HEK293 (cell line): ENCODE measurements at regions not wholly inside any gene's neighbourhood (a gene's known extent, or its start where the extent isn't known, plus 50 kb on each side); places are given as distances from the start of the nearest gene placed in this dataset.

Experiments used
- EGR2 ChIP-seq: fragments of 450-650 bp; formaldehyde crosslinking; IDR thresholded peaks from 2 replicates; pipeline ENCODE4 v1.5.1; 2016; ENCODE audit warnings: low read depth, missing biosample characterization, missing genetic modification characterization
- ZBTB7A ChIP-seq: fragments of 450-650 bp; formaldehyde crosslinking; IDR thresholded peaks from 2 replicates; pipeline ENCODE4 v1.5.1; 2016; ENCODE audit warnings: low read depth, missing biosample characterization, missing genetic modification characterization
- TF ChIP-seq, protein P1 (sequence below): fragments of 450-650 bp; formaldehyde crosslinking; IDR thresholded peaks from 2 replicates; pipeline ENCODE4 v1.5.1; 2016; ENCODE audit warnings: missing biosample characterization, missing genetic modification characterization
- TF ChIP-seq, protein P2 (sequence below): fragments of 450-650 bp; formaldehyde crosslinking; IDR thresholded peaks from 2 replicates; pipeline ENCODE4 v1.5.1; 2016; ENCODE audit warnings: missing biosample characterization, missing genetic modification characterization

DNA sequence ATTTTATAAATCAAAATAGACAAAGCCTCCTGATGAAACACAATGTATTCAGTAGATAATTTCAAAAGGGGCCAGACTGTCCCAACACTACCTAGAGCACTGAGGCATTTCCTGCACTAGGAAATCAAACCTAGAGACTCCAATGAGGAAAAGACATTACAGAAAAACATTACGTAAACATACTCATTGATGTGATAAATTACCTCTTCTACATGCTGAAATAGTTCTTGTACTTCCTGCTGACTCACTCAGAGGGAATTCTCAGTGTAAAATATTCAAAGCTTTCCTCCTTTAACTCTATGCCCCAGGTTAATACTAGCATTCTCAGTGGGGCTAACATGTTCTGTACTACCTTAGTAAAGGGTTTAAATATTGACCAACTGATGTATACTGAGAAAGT is 178.0 kb downstream of the ESM1 start:
- TF ChIP-seq EGR2 (tag by site-specific recombination) (no peak), ZBTB7A (no peak)
- TF ChIP-seq, protein P1, sequence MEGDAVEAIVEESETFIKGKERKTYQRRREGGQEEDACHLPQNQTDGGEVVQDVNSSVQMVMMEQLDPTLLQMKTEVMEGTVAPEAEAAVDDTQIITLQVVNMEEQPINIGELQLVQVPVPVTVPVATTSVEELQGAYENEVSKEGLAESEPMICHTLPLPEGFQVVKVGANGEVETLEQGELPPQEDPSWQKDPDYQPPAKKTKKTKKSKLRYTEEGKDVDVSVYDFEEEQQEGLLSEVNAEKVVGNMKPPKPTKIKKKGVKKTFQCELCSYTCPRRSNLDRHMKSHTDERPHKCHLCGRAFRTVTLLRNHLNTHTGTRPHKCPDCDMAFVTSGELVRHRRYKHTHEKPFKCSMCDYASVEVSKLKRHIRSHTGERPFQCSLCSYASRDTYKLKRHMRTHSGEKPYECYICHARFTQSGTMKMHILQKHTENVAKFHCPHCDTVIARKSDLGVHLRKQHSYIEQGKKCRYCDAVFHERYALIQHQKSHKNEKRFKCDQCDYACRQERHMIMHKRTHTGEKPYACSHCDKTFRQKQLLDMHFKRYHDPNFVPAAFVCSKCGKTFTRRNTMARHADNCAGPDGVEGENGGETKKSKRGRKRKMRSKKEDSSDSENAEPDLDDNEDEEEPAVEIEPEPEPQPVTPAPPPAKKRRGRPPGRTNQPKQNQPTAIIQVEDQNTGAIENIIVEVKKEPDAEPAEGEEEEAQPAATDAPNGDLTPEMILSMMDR (tag by site-specific recombination): no peak
- TF ChIP-seq, protein P2, sequence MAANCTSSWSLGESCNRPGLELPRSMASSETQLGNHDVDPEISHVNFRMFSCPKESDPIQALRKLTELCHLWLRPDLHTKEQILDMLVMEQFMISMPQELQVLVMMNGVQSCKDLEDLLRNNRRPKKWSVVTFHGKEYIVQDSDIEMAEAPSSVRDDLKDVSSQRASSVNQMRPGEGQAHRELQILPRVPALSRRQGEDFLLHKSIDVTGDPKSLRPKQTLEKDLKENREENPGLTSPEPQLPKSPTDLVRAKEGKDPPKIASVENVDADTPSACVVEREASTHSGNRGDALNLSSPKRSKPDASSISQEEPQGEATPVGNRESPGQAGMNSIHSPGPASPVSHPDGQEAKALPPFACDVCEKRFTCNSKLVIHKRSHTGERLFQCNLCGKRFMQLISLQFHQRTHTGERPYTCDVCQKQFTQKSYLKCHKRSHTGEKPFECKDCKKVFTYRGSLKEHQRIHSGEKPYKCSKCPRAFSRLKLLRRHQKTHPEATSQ (tag by site-specific recombination): no peak
